ENCODE measurements at regions not wholly inside any gene's neighbourhood (a gene's known extent, or its start where the extent isn't known, plus 50 kb on each side); places are given as distances from the start of the nearest gene placed in this dataset.

DNA sequence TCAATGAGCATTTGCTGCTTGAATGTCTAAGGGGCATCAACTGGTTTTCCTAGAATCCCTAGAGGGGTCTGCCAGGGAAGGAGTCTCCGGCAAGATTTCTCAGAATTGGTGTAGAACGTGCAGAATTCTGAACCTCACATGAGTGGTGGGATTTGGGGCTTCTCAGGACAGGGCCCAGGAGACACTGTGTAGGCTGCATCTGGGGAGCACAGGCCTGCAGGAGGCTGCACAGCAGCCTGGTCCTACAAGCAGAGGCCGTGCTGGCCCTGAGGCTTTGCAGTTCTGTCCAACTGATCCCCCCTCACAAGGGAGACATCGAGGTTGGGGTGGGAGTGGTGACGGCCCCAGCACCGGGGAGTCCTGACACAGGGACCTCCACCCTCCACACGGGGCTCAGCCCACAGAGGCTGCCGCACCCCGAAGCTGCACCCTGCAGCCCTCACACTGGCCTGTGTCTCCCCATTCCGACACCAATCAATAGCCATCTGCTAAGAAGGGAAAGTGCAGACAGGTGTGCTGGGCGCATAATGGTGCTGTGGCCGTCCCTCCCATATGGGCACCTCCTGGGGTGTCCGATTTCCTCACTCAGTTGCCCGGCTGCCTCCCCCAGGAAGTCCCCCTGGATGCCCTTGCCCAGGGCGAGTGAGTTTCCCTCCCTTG, 688.1 kb downstream of the BRD1 start:
- Mint-ChIP-seq H3K4me1 (no peaks in the 10 kb centered on the region), H3K27me3 (peaks cover 13 to 38% of the 10 kb centered on the region in 2 donors), H3K27ac (no peak overlapping the region), H3K4me3 (no peak overlapping the region), H3K9me3 (no peaks in the 10 kb centered on the region), H3K36me3 (no peaks in the 10 kb centered on the region)
- no peak for DNase-seq
- no peak overlapping the region for H3K27ac ChIP-seq (ENCODE audit: low read depth, low read length)
- H3K4me1 ChIP-seq (ENCODE audit: insufficient read depth, low read length) = no peaks in the 10 kb centered on the region
- H3K27me3 ChIP-seq (ENCODE audit: insufficient read depth, low read length, poor library complexity, severe bottlenecking) = no peaks in the 10 kb centered on the region
- ChIA-PET POLR2A (no interaction called here), CTCF (no interaction called here)
- H3K4me3 ChIP-seq (ENCODE audit: low read length) = no peak overlapping the region
- no peaks in the 10 kb centered on the region for H3K9me3 ChIP-seq (ENCODE audit: low read length)
- no peaks in the 10 kb centered on the region for H3K36me3 ChIP-seq (ENCODE audit: insufficient read depth, low read length)

DNA sequence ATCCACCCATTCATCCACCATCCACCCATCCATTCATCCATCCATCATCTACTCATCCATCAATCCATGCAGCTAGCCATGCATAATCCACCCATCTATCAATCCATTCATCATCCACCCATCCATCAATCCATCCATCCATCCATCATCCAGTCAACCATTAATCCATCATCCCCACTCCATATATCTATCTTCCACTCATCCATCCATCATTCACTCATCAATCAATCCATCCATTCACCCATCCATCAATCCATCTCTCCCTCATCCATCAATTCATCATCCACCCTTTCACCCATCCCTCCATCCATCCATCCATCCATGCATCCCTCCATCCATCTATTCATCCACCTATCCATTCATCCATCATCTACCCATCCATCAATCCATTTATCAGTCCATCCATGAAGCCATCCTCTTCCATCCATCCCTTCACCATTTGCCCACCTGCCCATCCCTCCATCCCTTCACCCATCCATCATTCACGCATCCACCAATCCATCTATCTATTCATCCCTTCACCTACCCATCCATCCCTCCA, 689.4 kb downstream of the BRD1 start:
- H3K36me3 Mint-ChIP-seq = no peaks in the 10 kb centered on the region

DNA sequence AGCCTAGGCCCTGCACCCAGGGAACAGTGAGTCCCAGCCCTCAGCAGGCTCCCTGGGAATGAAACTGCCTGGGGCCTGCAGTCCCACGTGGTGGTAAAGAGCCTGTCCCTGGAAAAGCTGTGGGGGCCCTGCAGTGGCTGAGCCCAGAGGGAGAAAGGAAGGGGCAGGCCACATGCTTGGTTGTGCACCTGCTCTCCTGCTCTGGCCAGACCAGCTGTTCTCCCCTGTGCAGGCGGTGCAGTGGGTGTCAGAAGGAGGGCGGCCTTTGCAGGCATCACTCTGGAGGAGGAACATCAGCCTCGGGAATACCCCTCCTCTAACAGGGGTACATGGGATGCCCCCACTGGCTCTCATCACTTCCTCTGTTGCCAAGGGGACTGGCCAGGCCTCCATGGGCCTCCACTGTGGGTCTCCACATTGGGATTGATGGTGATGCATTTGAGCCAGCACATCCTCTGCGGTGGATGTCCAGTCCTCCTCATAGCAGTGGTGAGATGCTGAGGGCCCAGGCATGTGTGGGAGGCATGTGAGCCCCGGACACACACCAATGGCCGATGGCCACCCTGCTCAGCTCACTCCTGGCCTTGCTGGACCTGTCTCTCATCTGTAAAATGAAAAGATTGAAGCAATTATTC, 690.4 kb downstream of the BRD1 start:
- Histone ChIP-seq H3K4me3 (ENCODE audit: low read length) (no peak overlapping the region), H3K9me3 (ENCODE audit: low read length) (no peaks in the 10 kb centered on the region), H3K27me3 (ENCODE audit: insufficient read depth, low read length, poor library complexity, severe bottlenecking) (no peaks in the 10 kb centered on the region), H3K4me1 (ENCODE audit: insufficient read depth, low read length) (no peaks in the 10 kb centered on the region), H3K36me3 (ENCODE audit: insufficient read depth, low read length) (no peaks in the 10 kb centered on the region), H3K27ac (ENCODE audit: low read depth, low read length) (no peak overlapping the region)
- H3K4me3 Mint-ChIP-seq = no peak overlapping the region
- H3K27ac Mint-ChIP-seq = no peak overlapping the region
- CTCF ChIA-PET = no interaction called here
- no peaks in the 10 kb centered on the region for H3K9me3 Mint-ChIP-seq
- POLR2A ChIA-PET = no interaction called here
- H3K4me1 Mint-ChIP-seq = no peaks in the 10 kb centered on the region
- no peaks in the 10 kb centered on the region for H3K36me3 Mint-ChIP-seq
- DNase-seq = no peak
- peaks cover 14 to 52% of the 10 kb centered on the region in 2 donors for H3K27me3 Mint-ChIP-seq

More for the DNA sequence above, 689.4 kb downstream of the BRD1 start:
- Histone ChIP-seq H3K9me3 (ENCODE audit: low read length) (no peaks in the 10 kb centered on the region), H3K4me3 (ENCODE audit: low read length) (no peak overlapping the region), H3K36me3 (ENCODE audit: insufficient read depth, low read length) (no peaks in the 10 kb centered on the region), H3K4me1 (ENCODE audit: insufficient read depth, low read length) (no peaks in the 10 kb centered on the region), H3K27ac (ENCODE audit: low read depth, low read length) (no peak overlapping the region), H3K27me3 (ENCODE audit: insufficient read depth, low read length, poor library complexity, severe bottlenecking) (no peaks in the 10 kb centered on the region)
- Mint-ChIP-seq H3K9me3 (no peaks in the 10 kb centered on the region), H3K27me3 (peaks cover 13 to 47% of the 10 kb centered on the region in 2 donors), H3K27ac (no peak overlapping the region), H3K4me1 (no peaks in the 10 kb centered on the region), H3K4me3 (no peak overlapping the region)
- ChIA-PET CTCF (no interaction called here), POLR2A (no interaction called here)
- no peak for DNase-seq

DNA sequence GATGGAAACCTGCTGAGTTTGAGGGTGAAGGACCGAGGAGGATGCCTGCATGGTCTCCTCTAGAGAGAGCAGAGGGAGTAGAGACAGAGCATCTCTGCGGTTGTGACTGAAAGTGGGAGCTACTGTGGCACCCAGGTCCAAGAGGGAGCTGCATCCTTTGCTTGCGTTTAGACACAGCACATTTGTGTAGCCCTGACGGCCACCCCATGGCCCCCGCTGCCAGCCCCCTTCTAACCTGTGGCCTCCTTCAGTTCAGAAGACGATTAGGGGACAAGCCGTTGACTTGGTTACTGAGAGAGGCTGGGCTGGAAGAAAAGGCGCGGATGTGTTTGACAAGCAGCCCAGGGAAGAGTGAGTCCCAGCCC, 690.9 kb downstream of the BRD1 start:
- H3K36me3 Mint-ChIP-seq = no peaks in the 10 kb centered on the region
- H3K4me1 ChIP-seq (ENCODE audit: insufficient read depth, low read length) = no peaks in the 10 kb centered on the region
- no peaks in the 10 kb centered on the region for H3K9me3 Mint-ChIP-seq
- ChIA-PET CTCF (no interaction called here), POLR2A (no interaction called here)
- no peaks in the 10 kb centered on the region for H3K4me1 Mint-ChIP-seq
- DNase-seq = no peak
- no peak overlapping the region for H3K4me3 ChIP-seq (ENCODE audit: low read length)
- H3K4me3 Mint-ChIP-seq = no peak overlapping the region
- no peaks in the 10 kb centered on the region for H3K9me3 ChIP-seq (ENCODE audit: low read length)
- peaks cover 17 to 52% of the 10 kb centered on the region in 2 donors for H3K27me3 Mint-ChIP-seq
- H3K36me3 ChIP-seq (ENCODE audit: insufficient read depth, low read length) = no peaks in the 10 kb centered on the region
- H3K27ac ChIP-seq (ENCODE audit: low read depth, low read length) = no peak overlapping the region
- H3K27me3 ChIP-seq (ENCODE audit: insufficient read depth, low read length, poor library complexity, severe bottlenecking) = no peaks in the 10 kb centered on the region
- no peak overlapping the region for H3K27ac Mint-ChIP-seq

DNA sequence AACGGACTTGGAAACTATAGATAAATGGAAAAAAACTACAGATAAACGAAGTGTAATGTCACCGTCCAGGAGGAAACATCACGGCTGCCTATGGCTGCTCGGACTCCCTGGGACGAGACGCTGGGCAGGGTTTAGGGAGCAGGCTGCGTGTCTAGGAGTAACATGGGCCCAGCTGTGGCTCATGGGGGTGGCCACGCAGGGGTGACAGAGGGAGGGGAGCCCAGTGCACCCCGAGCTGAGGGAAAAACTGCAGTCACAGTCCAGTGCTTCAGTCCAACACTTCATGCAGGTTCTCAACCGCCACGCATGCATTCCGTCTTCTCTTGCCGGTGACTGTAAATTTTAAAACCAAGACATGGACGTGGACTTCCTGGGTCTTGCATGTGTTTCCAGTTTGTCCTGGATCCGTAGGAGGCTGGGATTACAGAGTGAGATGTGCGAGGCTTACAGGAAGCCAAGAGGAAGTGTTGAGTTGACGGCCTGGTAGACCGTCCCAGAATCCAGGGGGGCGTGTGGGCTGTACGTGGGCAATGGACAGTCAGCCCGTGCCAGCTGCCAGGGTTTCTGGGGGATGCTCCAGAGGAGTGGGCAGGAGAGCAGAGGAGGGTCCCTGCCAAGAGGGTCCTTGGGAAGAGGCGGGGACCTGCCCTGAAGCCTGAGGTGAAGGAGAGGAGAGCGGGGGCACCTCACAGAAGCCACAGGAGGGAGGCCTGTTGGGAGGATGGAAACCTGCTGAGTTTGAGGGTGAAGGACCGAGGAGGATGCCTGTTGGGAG, 691.4 kb downstream of the BRD1 start:
- H3K9me3 Mint-ChIP-seq = no peaks in the 10 kb centered on the region
- POLR2A ChIA-PET = no interaction called here
- no peaks in the 10 kb centered on the region for H3K9me3 ChIP-seq (ENCODE audit: low read length)

DNA sequence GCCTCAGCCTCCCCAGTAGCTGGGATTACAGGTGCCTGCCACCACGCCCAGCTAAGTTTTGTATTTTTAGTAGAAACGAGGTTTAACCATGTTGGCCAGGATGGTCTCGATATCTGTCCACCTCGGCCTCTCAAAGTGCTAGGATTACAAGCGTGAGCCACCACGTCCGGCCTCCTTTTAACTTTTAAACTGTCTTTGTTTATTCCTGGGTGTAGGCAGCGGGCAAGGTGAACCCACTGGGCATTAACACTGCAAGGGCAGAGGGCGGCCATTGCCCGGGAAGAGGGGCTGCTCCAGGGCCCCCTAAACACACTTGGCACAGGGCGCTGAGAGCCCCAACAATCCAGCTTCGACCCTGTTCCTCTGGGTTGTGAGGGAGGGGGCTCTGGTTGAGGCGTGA, 693.6 kb downstream of the BRD1 start:
- Mint-ChIP-seq H3K4me3 (no peak overlapping the region), H3K27me3 (peaks cover 19 to 44% of the 10 kb centered on the region in 2 donors), H3K9me3 (no peaks in the 10 kb centered on the region), H3K4me1 (no peaks in the 10 kb centered on the region), H3K27ac (no peak overlapping the region), H3K36me3 (no peaks in the 10 kb centered on the region)
- DNase-seq = no peak
- H3K4me3 ChIP-seq (ENCODE audit: low read length) = no peak overlapping the region
- no peak overlapping the region for H3K27ac ChIP-seq (ENCODE audit: low read depth, low read length)
- ChIA-PET CTCF (no interaction called here), POLR2A (interaction anchor here (0.6 kb wide), 1 partner anchor 210 kb away, joined by 5 read pairs; no protein-coding TSS in a partner anchor)
- no peaks in the 10 kb centered on the region for H3K4me1 ChIP-seq (ENCODE audit: insufficient read depth, low read length)
- no peaks in the 10 kb centered on the region for H3K9me3 ChIP-seq (ENCODE audit: low read length)
- H3K27me3 ChIP-seq (ENCODE audit: insufficient read depth, low read length, poor library complexity, severe bottlenecking) = no peaks in the 10 kb centered on the region
- no peaks in the 10 kb centered on the region for H3K36me3 ChIP-seq (ENCODE audit: insufficient read depth, low read length)

More for the DNA sequence above, 691.4 kb downstream of the BRD1 start:
- Mint-ChIP-seq H3K4me1 (no peaks in the 10 kb centered on the region), H3K27me3 (peaks cover 17 to 47% of the 10 kb centered on the region in 2 donors), H3K36me3 (no peaks in the 10 kb centered on the region), H3K4me3 (no peak overlapping the region), H3K27ac (no peak overlapping the region)
- no peaks in the 10 kb centered on the region for H3K4me1 ChIP-seq (ENCODE audit: insufficient read depth, low read length)
- H3K4me3 ChIP-seq (ENCODE audit: low read length) = no peak overlapping the region
- H3K27me3 ChIP-seq (ENCODE audit: insufficient read depth, low read length, poor library complexity, severe bottlenecking) = no peaks in the 10 kb centered on the region
- no peak for DNase-seq
- CTCF ChIA-PET = no interaction called here
- H3K27ac ChIP-seq (ENCODE audit: low read depth, low read length) = no peak overlapping the region
- no peaks in the 10 kb centered on the region for H3K36me3 ChIP-seq (ENCODE audit: insufficient read depth, low read length)

DNA sequence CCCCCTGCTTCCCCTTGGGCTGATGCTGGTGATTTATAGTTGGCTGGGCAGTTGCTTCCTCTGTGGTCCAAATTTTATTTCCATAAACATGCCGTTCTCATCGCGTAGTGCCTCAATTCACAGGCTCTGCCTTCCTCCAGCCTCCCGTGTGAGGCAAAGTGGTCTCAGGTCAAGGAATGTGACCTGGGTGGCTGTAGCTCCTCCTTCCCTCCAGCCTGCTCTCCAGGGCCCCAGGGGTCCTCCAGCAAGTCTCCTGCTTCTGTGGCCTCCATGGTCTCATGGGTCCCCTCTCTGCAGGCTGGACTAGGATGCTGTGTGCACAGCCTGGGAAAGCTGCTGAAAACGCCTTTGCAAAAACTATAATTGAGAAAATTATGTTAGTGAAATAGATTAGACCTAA, 694.1 kb downstream of the BRD1 start:
- no peaks in the 10 kb centered on the region for H3K27me3 ChIP-seq (ENCODE audit: insufficient read depth, low read length, poor library complexity, severe bottlenecking)
- no peak overlapping the region for H3K27ac Mint-ChIP-seq
- POLR2A ChIA-PET = interaction anchor here (0.6 kb wide), 1 partner anchor 210 kb away, joined by 5 read pairs; no protein-coding TSS in a partner anchor
- no peaks in the 10 kb centered on the region for H3K4me1 ChIP-seq (ENCODE audit: insufficient read depth, low read length)
- no peak overlapping the region for H3K4me3 ChIP-seq (ENCODE audit: low read length)
- DNase-seq = no peak
- H3K9me3 Mint-ChIP-seq = no peaks in the 10 kb centered on the region
- no peak overlapping the region for H3K4me3 Mint-ChIP-seq
- no peaks in the 10 kb centered on the region for H3K9me3 ChIP-seq (ENCODE audit: low read length)
- no peaks in the 10 kb centered on the region for H3K4me1 Mint-ChIP-seq
- H3K36me3 ChIP-seq (ENCODE audit: insufficient read depth, low read length) = no peaks in the 10 kb centered on the region
- CTCF ChIA-PET = no interaction called here
- no peak overlapping the region for H3K27ac ChIP-seq (ENCODE audit: low read depth, low read length)
- no peaks in the 10 kb centered on the region for H3K36me3 Mint-ChIP-seq
- H3K27me3 Mint-ChIP-seq = peaks cover 20 to 40% of the 10 kb centered on the region in 2 donors

DNA sequence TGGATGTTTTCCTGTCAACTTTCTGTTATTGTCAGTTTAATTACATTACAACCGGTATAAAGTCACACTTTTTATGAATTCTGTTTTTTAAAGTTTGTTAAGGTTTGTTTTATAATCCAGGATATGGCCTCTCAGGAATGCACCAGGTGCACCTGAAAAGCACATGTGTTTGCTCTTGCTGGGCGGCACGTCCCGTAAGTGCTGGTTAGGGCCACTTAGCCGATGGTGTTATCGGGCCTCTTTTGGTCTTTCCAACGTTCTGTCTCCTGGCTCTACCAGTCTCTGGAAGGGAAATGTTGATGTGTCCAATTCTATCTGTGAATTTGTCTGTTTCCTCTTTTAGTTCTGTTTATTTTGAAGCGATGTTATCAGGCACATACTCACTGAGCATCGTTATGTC, 695.7 kb downstream of the BRD1 start:
- no peak overlapping the region for H3K27ac ChIP-seq (ENCODE audit: low read depth, low read length)
- H3K36me3 ChIP-seq (ENCODE audit: insufficient read depth, low read length) = no peaks in the 10 kb centered on the region
- no peaks in the 10 kb centered on the region for H3K36me3 Mint-ChIP-seq
- DNase-seq = no peak
- POLR2A ChIA-PET = no interaction called here
- CTCF ChIA-PET = no interaction called here
- no peaks in the 10 kb centered on the region for H3K4me1 ChIP-seq (ENCODE audit: insufficient read depth, low read length)
- H3K27me3 ChIP-seq (ENCODE audit: insufficient read depth, low read length, poor library complexity, severe bottlenecking) = no peaks in the 10 kb centered on the region
- H3K9me3 ChIP-seq (ENCODE audit: low read length) = no peaks in the 10 kb centered on the region
- H3K27me3 Mint-ChIP-seq = peaks cover 18 to 34% of the 10 kb centered on the region in 2 donors
- no peak overlapping the region for H3K4me3 Mint-ChIP-seq
- H3K9me3 Mint-ChIP-seq = no peaks in the 10 kb centered on the region
- H3K4me1 Mint-ChIP-seq = no peaks in the 10 kb centered on the region
- H3K27ac Mint-ChIP-seq = no peak overlapping the region
- H3K4me3 ChIP-seq (ENCODE audit: low read length) = no peak overlapping the region

Measured in CD8-positive, alpha-beta memory T cell (primary cell).